Limb (tissue), 2 donors: ENCODE measurements at regions not wholly inside any gene's neighbourhood (a gene's known extent, or its start where the extent isn't known, plus 50 kb on each side); places are given as distances from the start of the nearest gene placed in this dataset.
"Not testable (repeated sequence)": the region's sequence is repeated elsewhere in the genome, so short reads cannot be mapped to it uniquely, and the experiment has no call there.

Experiments used
- DNase-seq, 2 donors: peaks; one replicate each; pipeline ENCODE4 v3.0.0-alpha.2; 2016; ENCODE audit errors: extremely low spot score in 2 of 2

- no peak for DNase-seq
Measured at GRCh38 chr3:181274025-181274424, 284.5 kb upstream of the DNAJC19 start.

- DNase-seq: no peak
Measured at GRCh38 chr3:181267312-181267711, 277.8 kb upstream of the DNAJC19 start.

- DNase-seq: no peak
Measured at GRCh38 chr3:181265750-181266333, 276.3 kb upstream of the DNAJC19 start.

- no peak for DNase-seq
Measured at GRCh38 chr3:181264486-181264885, 274.9 kb upstream of the DNAJC19 start.

GRCh38 chr3:181253796-181254195 is 264.3 kb upstream of the DNAJC19 start:
- DNase-seq: no peak

- DNase-seq: no peak
Measured at GRCh38 chr3:181252631-181253030, 263.1 kb upstream of the DNAJC19 start.

- no peak for DNase-seq
Measured at GRCh38 chr3:181250714-181251113, 261.2 kb upstream of the DNAJC19 start.

GRCh38 chr3:181239441-181239840 is 249.9 kb upstream of the DNAJC19 start:
- DNase-seq: no peak

GRCh38 chr3:181230258-181230657 is 240.7 kb upstream of the DNAJC19 start:
- no peak for DNase-seq

- no peak for DNase-seq
Measured at GRCh38 chr3:181213347-181213746, 223.8 kb upstream of the DNAJC19 start.

- DNase-seq: no peak
Measured at GRCh38 chr3:181212271-181212670, 222.7 kb upstream of the DNAJC19 start.

- DNase-seq: peak in 1 of 2 donors; percentile 13
Measured at GRCh38 chr3:181210275-181210674, 220.7 kb upstream of the DNAJC19 start.

GRCh38 chr3:181189556-181189955 is 200.0 kb upstream of the DNAJC19 start:
- no peak for DNase-seq

GRCh38 chr3:181183764-181184163 is 194.2 kb upstream of the DNAJC19 start:
- DNase-seq: no peak

GRCh38 chr3:181183057-181183456 is 193.5 kb upstream of the DNAJC19 start:
- DNase-seq: not testable (repeated sequence)

GRCh38 chr3:181178991-181179390 is 189.5 kb upstream of the DNAJC19 start:
- DNase-seq: no peak

GRCh38 chr3:181176601-181177000 is 187.1 kb upstream of the DNAJC19 start:
- DNase-seq: peak; percentile 67 to 73

GRCh38 chr3:181174676-181175233 is 185.2 kb upstream of the DNAJC19 start:
- DNase-seq: no peak

- no peak for DNase-seq
Measured at GRCh38 chr3:181174022-181174421, 184.5 kb upstream of the DNAJC19 start.

GRCh38 chr3:181173227-181173626 is 183.7 kb upstream of the DNAJC19 start:
- DNase-seq: no peak

GRCh38 chr3:181134873-181135272 is 145.3 kb upstream of the DNAJC19 start:
- DNase-seq: no peak

- no peak for DNase-seq
Measured at GRCh38 chr3:181133832-181134231, 144.3 kb upstream of the DNAJC19 start.

- no peak for DNase-seq
Measured at GRCh38 chr3:181105646-181106045, 116.1 kb upstream of the DNAJC19 start.

- no peak for DNase-seq
Measured at GRCh38 chr3:181103605-181104004, 114.1 kb upstream of the DNAJC19 start.
